ENCODE measurements at regions not wholly inside any gene's neighbourhood (a gene's known extent, or its start where the extent isn't known, plus 50 kb on each side); places are given as distances from the start of the nearest gene placed in this dataset.

DNA sequence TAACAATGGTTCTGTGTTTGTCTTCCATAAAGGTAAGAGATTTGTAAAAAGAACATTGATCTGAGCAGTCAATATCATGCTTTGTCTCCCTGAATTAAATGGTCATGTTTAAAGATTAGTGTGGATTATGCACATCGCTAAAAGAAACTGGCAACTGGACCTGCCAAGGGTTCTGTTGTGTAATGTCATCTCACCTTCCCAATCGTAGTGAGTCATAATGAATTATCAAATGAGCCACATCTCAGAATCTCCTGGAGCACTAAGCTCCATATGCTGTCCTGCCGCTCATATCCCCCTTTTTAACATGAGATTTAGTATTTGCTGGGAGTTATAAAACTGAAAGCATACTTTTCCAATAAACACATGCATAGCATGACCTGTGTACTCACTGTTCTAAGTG, 187.0 kb upstream of the OPRM1 start:
- H3K27me3 Mint-ChIP-seq (ENCODE audit: low read depth), result no peaks in the 10 kb centered on the region
- no CpG with 5 or more reads among the region's 3 CpGs for WGBS (ENCODE audit: extremely low coverage, insufficient read length, low lambda C conversion rate)

More for the DNA sequence above, 187.0 kb upstream of the OPRM1 start:
- H3K79me2 ChIP-seq (ENCODE audit: insufficient read depth, low read length), result no peaks in the 10 kb centered on the region
- no peak for DNase-seq
- no peaks in the 10 kb centered on the region for H3K23me2 ChIP-seq (ENCODE audit: insufficient read length, low read depth, low read length, poor library complexity, severe bottlenecking)
- H2BK5ac ChIP-seq (ENCODE audit: insufficient read length, low read length), result no peak overlapping the region
- H4K20me1 ChIP-seq (ENCODE audit: control insufficient read depth, insufficient read depth, insufficient read length), result no peaks in the 10 kb centered on the region
- H3K56ac ChIP-seq (ENCODE audit: insufficient read length, low read depth, low read length), result no peak overlapping the region
- H3K18ac ChIP-seq (ENCODE audit: insufficient read length, low read depth, low read length), result no peak overlapping the region
- no peak overlapping the region for H4K91ac ChIP-seq (ENCODE audit: insufficient read length, low read depth, low read length)
- Mint-ChIP-seq H3K4me3 (no peak overlapping the region), H3K9me3 (peaks cover 10 to 18% of the 10 kb centered on the region in 2 experiments), H3K4me1 (no peaks in the 10 kb centered on the region), H3K27ac (no peak overlapping the region), H3K36me3 (ENCODE audit: insufficient read depth in 1 of 3, low read depth in 3 of 3) (peaks cover 2 to 8% (median 3%) of the 10 kb centered on the region in 3 experiments; a peak in 4 of 7 replicates)
- no peaks in the 10 kb centered on the region for H3K9me3 ChIP-seq (ENCODE audit: control insufficient read depth, low read depth, low read length)
- H3K23ac ChIP-seq (ENCODE audit: insufficient read length, low read depth, low read length), result no peak overlapping the region
- H3K9ac ChIP-seq (ENCODE audit: extremely low read depth, insufficient read length, low read length), result no peak overlapping the region
- H2BK15ac ChIP-seq (ENCODE audit: low read depth, low read length), result no peak overlapping the region
- no peak overlapping the region for H2BK12ac ChIP-seq (ENCODE audit: insufficient read length, low read depth, low read length)
- no peak overlapping the region for H3K4me2 ChIP-seq (ENCODE audit: insufficient read depth, insufficient read length, low read length)
- H3K4ac ChIP-seq (ENCODE audit: low read depth, low read length), result no peak overlapping the region
- H4K8ac ChIP-seq (replicated peaks; ENCODE audit: insufficient read length, low read depth, low read length), result no peak overlapping the region
- no peak overlapping the region for H4K5ac ChIP-seq (ENCODE audit: insufficient read length, low read depth, low read length)
- H3K4me1 ChIP-seq (ENCODE audit: insufficient read depth, low read length), result no peaks in the 10 kb centered on the region
- no peak overlapping the region for H2AK5ac ChIP-seq (ENCODE audit: insufficient read length, low read length)
- no peak for TF ChIP-seq CTCF (conservative IDR thresholded peaks at IDR 0.05)
- no peak overlapping the region for H2BK120ac ChIP-seq (ENCODE audit: low read depth, low read length, poor library complexity, severe bottlenecking)
- no peaks in the 10 kb centered on the region for H3K79me1 ChIP-seq (ENCODE audit: insufficient read depth, low read depth, low read length, poor library complexity, severe bottlenecking)
- no peak overlapping the region for H2BK20ac ChIP-seq (ENCODE audit: low read depth, low read length, poor library complexity, severe bottlenecking)
- no peak overlapping the region for H2AFZ ChIP-seq (ENCODE audit: low read length)
- H3T11ph ChIP-seq (ENCODE audit: low read length), result no peak overlapping the region
- H3K27ac ChIP-seq (ENCODE audit: insufficient read length, low read depth, low read length), result no peak overlapping the region
- no peaks in the 10 kb centered on the region for H3K27me3 ChIP-seq (ENCODE audit: insufficient read depth, low read length)
- no peak overlapping the region for H3K14ac ChIP-seq (ENCODE audit: insufficient read depth, low read length)
